ENCODE measurements at regions not wholly inside any gene's neighbourhood (a gene's known extent, or its start where the extent isn't known, plus 50 kb on each side); places are given as distances from the start of the nearest gene placed in this dataset.

DNA sequence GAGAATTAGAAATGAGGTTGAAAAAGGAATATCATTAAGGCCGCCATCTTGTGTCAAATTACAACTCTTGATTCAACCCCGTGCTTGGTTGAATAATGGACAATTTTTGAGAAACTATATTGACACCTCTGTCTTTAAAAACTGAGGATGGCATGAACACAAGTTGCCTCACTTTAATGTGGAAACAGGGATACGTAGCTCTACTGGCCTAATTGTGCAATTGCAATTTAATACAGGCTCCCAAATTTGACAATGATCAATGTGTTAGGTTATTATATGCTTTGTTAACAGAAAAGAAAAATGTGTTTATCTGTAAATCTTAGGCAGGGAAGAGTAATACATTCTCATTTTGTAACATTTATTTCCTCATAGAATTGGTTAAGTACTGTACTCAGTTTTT lies 77.1 kb upstream of the MCTP2 start (continued):
- no peak for TF ChIP-seq ZNF532 (CRISPR knock-in tag; IDR thresholded peaks at IDR 0.05; ENCODE audit: borderline replicate concordance)
- no peak for TF ChIP-seq ZNF423 (CRISPR knock-in tag; IDR thresholded peaks at IDR 0.05)
- TF ChIP-seq TP53 (CRISPR knock-in tag; IDR thresholded peaks at IDR 0.05) = no peak
- TF ChIP-seq NFYB (CRISPR knock-in tag; conservative IDR thresholded peaks at IDR 0.05; ENCODE audit: low read depth) = no peak
- no peak for TF ChIP-seq ESRRA (CRISPR knock-in tag; IDR thresholded peaks at IDR 0.05; ENCODE audit: borderline replicate concordance)
- no peak for TF ChIP-seq MLX (CRISPR knock-in tag; IDR thresholded peaks at IDR 0.05)
- no peak for TF ChIP-seq GTF2I (CRISPR knock-in tag; conservative IDR thresholded peaks at IDR 0.05)
- TF ChIP-seq ZNF281 (CRISPR knock-in tag; IDR thresholded peaks at IDR 0.05) = no peak
- TF ChIP-seq E2F5 (CRISPR knock-in tag; IDR thresholded peaks at IDR 0.05) = no peak
- no peak for TF ChIP-seq CBFB (CRISPR knock-in tag; IDR thresholded peaks at IDR 0.05; ENCODE audit: low read depth)

DNA sequence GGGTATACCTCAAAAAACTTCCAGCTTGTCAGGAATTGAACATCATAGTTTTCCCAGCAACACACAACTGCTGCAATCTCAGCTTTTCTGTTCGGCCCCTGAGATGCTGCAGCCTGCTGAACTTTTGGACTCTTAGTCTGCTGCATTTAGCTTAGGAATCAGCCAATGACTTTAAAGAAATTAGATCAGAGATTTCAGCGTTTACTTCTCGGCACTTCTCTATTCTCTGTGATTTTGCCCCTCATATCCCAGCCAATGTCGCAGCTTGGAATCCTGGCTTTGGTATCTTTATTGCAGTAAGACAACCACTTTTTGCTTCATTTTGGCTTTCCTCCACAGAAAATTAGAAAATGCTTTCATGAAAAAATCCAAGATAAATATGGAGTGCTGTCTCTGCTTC lies 86.3 kb upstream of the MCTP2 start:
- no peak for DNase-seq (ENCODE audit: low spot score)
- no peaks in the 10 kb centered on the region for H3K36me3 Mint-ChIP-seq
- ChIA-PET POLR2A (no interaction called here), CTCF (interaction anchor here (1.2 to 1.4 kb wide), 2 partner anchors 19 to 23 kb away, joined by 3 to 5 read pairs; no protein-coding TSS in a partner anchor)
- no peak overlapping the region for H3K4me3 Mint-ChIP-seq
- H3K4me1 Mint-ChIP-seq = 0 out of 2 replicates have a peak, but pooled peaks cover 2% of the 10 kb centered on the region
- H3K27me3 Mint-ChIP-seq (ENCODE audit: low read depth) = no peaks in the 10 kb centered on the region
- peaks cover 19% of the 10 kb centered on the region for H3K9me3 Mint-ChIP-seq
- no peak for TF ChIP-seq GTF2I (CRISPR knock-in tag; conservative IDR thresholded peaks at IDR 0.05)
- no peak for TF ChIP-seq NR3C1 (CRISPR knock-in tag; conservative IDR thresholded peaks at IDR 0.05; ENCODE audit: low read depth)
- TF ChIP-seq ZNF396 (CRISPR knock-in tag; IDR thresholded peaks at IDR 0.05; ENCODE audit: borderline replicate concordance) = no peak
- TF ChIP-seq E2F5 (CRISPR knock-in tag; IDR thresholded peaks at IDR 0.05) = no peak
- TF ChIP-seq FOXK1 (CRISPR knock-in tag; IDR thresholded peaks at IDR 0.05) = no peak
- no peak for TF ChIP-seq GABPB1 (CRISPR knock-in tag; IDR thresholded peaks at IDR 0.05)
- no peak for TF ChIP-seq SMAD4 (CRISPR knock-in tag; IDR thresholded peaks at IDR 0.05)
- TF ChIP-seq, protein P1, sequence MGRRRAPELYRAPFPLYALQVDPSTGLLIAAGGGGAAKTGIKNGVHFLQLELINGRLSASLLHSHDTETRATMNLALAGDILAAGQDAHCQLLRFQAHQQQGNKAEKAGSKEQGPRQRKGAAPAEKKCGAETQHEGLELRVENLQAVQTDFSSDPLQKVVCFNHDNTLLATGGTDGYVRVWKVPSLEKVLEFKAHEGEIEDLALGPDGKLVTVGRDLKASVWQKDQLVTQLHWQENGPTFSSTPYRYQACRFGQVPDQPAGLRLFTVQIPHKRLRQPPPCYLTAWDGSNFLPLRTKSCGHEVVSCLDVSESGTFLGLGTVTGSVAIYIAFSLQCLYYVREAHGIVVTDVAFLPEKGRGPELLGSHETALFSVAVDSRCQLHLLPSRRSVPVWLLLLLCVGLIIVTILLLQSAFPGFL (CRISPR knock-in tag; IDR thresholded peaks at IDR 0.05; ENCODE audit: borderline replicate concordance) = no peak
- no peak overlapping the region for H3K27ac Mint-ChIP-seq
- ATAC-seq = no peak
